ENCODE measurements at regions not wholly inside any gene's neighbourhood (a gene's known extent, or its start where the extent isn't known, plus 50 kb on each side); places are given as distances from the start of the nearest gene placed in this dataset.
"Not testable (repeated sequence)": the region's sequence is repeated elsewhere in the genome, so short reads cannot be mapped to it uniquely, and the experiment has no call there.

- DNase-seq (ENCODE audit: low spot score): no peak
Measured at GRCh38 chr1:157219182-157219581, 81.0 kb upstream of the ETV3 start.

DNA sequence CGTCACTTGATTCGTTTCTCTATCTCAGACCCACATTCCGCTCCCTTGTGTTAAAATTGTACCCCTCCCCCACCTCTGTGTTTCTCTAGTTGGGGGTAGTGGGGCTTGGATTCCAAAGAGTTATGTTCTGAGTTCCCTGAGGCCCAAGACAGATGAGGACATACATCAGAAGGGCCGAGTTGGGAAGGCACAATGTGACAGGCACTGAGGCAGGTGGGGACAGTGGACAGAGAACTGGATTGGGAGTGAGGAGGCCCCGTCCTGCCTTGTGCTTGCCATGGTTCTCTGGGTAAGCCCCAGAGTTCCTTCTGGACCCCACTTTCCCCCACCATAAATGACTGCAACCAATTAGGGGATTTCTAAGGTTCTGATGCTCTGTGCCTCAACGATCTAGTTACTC, 80.5 kb upstream of the ETV3 start:
- DNase-seq (ENCODE audit: low spot score): no peak

GRCh38 chr1:157217486-157217885, 79.3 kb upstream of the ETV3 start:
- no peak for DNase-seq (ENCODE audit: low spot score)

- DNase-seq (ENCODE audit: low spot score): no peak
Measured at GRCh38 chr1:157213836-157214235, 75.6 kb upstream of the ETV3 start.

- peak; percentile 8 for DNase-seq (ENCODE audit: low spot score)
Measured at GRCh38 chr1:157209514-157209913, 71.3 kb upstream of the ETV3 start.

- not testable (repeated sequence) for DNase-seq (ENCODE audit: low spot score)
Measured at GRCh38 chr1:157205982-157206381, 67.8 kb upstream of the ETV3 start.

DNA sequence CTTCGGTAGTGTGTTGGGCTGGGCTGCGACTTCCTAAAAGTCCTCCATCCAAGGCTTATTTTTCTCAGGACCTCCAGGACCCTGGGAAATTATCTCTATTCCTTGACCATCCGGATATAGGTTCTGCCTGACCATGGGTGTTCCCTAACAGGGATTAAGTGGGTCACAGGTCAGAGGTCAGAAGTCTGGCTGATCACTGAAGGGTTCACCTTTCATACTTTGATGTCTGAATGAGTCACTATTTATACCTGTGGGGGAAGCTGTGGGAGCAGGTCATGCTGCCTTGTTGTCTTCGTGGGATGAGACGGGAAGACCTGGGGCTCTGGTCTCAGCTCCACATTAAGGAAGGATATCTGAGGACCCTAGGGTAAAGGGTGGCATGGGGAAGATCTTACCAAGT, 65.0 kb upstream of the ETV3 start:
- DNase-seq (ENCODE audit: low spot score): peak; percentile 6

DNA sequence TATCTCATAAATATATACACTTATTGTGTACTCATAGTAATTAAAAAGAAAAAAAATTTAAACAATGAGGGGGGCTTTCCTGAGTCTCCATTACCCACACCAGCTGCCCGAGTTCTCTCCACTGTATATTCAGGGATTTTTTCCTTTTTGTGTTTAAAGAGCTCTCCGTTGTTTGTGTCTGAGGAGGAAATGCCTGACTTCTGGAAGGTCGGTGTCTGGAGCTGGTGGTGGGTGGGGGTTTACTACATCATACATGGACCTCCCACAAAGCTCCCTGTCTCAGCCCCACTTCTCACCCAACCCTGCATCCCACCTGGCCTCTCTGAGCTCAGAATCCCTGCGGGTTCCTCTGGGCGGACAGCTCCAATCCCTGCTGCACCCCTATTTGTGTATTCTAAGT, 64.1 kb upstream of the ETV3 start:
- DNase-seq (ENCODE audit: low spot score): peak; percentile 2

GRCh38 chr1:157201767-157202166, 63.6 kb upstream of the ETV3 start:
- peak; percentile 6 for DNase-seq (ENCODE audit: low spot score)

DNA sequence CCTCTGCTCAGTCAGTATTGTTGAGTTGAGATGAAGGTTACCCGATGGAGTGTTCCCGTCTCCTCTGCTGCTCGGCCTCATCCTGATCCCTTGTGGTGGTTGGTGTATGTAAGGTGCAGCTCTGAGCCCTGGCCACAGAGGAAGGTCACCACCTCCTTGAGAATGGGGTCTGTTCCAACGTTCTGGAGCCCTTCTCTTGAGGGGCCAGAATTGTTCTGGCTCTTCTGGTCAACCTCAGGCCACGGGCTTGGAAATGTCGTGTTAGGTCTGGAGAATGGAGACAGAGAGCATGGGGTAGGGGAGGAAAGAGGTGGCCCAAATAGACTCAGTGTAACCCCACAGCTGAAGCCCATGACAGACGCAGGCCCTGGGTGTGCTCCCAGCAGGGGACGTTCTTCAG, 62.3 kb upstream of the ETV3 start:
- DNase-seq (ENCODE audit: low spot score): peak; percentile 7

DNA sequence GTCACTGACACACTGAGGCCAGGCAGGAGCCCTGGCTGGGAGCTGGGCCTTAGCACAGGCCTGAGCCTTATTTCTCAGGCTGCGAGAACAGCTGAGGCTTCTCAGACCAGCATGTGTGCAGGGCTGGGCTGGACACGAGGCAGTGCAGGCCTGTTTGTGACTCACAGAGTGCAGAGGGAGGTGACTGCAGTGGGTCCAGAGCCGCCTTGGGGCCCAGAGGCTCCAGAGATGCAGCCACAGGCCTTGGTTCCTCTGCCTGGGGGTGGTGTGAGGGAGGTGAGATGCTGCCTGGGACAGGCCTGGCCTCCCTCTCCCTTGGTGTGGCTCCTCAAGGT, 61.2 kb upstream of the ETV3 start:
- DNase-seq (ENCODE audit: low spot score): peak; percentile 33

DNA sequence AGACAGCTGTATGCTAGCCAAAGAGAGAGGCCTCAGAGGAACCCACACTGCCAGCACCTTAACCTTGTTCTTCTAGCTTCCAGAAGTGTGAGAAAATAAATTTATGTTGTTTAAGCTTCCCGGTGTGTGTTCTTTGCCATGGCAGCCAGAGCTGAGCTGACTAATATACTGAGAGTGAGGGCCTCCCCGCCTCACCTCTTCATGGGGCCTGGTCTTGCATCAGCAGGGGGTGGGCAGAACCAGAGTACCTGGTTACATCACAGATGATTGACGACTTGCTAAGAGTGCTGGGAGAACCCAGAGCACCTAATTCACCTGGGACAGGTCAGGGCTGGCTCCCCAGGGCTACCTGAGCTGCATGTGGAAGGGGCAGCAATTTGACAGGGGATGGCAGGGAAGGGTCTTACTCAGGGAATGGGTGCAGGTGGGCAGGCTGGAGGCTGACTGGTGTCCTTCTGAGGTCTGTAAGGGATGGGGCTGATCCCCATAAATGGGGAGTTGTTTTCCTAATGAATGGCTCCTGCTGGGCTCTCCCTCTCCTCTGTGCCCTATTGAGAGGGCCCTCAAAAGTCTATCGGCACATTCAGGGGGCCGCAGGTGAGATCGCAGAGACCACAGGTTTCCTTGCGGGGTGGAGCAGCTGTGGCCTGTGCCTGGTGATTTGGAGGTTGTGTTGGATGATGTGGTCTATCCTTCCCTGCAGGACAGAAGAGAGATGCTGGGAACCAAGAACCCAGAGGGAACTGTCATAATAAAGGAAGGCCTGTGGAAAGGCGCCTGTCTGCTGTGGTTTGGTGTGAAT, 60.6 kb upstream of the ETV3 start:
- DNase-seq (ENCODE audit: low spot score): peak; percentile 22

DNA sequence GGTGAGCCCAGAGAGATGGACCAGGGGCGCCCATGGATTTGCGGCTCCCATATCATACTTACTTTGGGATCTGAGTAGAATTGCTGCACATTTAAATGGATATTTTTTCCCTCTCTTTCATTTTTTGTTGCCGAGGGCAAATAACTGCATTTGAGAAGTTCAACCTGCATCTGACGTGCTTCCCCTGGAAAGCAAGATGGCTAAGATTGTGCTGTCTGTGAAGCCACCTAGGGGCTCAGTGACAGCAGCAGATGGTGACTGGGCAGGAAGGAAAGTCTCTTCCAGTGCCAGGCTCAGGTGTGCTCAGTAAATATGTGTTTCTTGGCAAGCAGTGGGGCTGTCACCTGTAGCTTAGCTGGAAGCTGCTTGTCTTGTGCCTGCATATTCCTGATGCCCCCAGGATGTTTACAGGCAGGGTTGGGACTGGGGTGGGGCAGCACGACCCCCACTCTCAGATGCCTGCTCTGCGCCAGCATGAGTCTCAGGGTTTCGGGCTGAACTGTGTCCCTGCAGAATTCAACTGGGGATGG, 59.8 kb upstream of the ETV3 start:
- no peak for DNase-seq (ENCODE audit: low spot score)

DNA sequence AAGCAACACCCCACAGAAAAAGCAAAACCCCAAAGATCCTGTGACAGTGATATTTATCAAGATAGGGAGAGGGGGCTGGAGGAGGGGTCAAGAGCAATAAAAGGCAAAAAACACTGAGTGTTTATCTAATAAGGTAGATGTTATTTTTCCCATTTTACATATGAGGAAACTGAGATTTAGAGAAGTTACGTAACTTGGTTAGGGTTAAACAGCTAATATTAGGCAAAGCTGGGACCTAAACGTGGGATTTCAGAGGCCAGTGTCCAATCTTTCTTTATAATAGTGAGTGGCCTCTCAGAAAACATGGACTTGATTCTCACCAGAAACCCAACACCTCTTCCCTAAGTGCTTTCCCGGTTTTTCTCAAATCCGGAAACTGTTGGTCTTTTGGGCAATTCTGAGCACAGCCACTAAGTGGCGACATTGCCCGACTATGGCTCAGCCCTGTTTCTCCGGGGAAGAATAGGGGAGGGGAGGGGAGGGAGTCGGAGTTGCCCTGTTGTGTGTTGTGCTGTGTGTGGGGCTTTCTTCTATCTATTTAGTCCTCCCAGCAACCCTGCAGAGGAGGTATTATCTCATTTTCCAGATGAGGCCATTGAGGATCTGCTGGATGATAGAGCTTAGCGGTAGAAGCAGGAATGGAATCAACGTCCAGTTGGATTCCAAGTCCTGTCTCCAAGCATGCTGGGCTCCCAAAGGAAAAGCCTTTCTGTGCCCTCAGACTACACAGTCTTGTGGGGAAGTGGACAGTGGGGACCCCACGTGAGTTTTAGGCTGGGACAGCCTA, 58.7 kb upstream of the ETV3 start:
- not testable (repeated sequence) for DNase-seq (ENCODE audit: low spot score)

GRCh38 chr1:157196245-157196543, 58.0 kb upstream of the ETV3 start:
- DNase-seq (ENCODE audit: low spot score): no peak

- DNase-seq (ENCODE audit: low spot score): no peak
Measured at GRCh38 chr1:157195521-157196244, 57.5 kb upstream of the ETV3 start.

DNA sequence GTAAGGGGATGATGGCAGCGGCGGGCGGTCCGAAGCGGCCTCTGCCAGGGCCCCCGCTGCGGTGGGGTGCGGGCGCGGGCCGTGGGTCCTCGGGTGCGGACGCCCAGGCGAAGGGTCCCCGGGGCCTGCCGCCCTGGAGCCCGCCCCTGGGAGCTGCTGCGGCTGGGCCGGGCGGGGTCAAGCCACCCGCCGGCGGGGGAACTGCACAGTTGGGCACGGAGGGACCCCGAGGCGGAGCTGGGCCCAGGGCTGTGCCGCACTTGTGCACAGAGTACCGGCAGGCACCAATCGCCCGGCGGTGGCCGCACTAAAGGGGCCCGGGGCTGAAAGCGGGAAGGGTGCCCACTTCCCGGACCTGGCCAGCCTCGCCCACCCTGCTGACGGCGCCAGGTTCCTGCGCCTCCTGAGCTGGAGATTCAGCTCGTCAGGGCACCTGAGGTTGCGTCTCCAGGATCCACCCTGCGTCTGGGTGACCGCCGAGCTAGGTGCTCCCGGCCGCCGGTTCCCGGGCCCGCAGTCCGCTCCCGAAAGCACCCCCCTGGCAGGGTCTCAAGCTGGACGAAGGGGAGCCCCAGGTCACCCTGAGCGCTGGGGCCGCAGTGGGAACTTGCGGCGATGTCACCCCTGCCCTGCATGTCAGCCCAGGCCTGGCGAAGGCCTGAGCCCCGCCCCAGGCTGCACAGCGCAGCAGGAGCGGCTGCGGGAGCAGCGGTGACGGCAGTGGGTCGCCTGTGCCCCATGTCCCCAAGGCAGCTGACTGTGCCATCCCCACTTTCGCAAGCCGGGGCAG, 56.7 kb upstream of the ETV3 start:
- DNase-seq (ENCODE audit: low spot score): no peak

DNA sequence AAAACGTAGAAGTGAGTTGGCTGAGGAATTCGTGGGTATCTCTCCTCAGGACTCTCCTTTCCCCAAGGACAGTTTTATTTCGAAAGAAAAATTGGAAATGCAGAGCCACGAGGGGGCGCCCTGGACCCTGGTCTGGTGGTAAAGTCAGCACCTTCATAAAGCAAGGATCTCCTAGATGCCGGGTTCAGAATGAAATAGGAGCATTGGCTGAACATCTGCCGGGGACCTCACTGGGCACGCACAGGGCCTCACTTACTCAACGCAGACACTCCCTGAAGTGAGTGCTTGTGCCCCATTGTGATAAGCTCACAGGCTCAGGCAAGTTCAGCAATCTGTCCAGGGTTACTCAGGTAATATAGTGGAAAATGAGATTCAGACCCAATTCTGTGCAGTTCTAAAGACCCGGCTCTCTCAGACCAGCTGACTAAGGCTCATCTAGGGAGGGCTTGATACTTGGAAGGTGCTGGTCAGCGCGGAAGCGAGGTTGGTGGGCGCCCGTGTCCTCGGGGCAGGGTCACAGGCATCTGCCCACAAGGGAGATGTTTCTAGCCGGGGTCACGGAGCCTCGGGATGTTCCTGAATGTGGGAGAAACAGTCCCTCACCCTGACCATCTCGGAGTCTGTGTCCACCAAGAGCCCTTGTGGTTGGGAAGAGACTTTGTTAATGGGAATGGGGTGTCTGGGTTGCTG, 55.7 kb upstream of the ETV3 start:
- DNase-seq (ENCODE audit: low spot score): peak; percentile 76

- no peak for DNase-seq (ENCODE audit: low spot score)
Measured at GRCh38 chr1:157193219-157193618, 55.0 kb upstream of the ETV3 start.

DNA sequence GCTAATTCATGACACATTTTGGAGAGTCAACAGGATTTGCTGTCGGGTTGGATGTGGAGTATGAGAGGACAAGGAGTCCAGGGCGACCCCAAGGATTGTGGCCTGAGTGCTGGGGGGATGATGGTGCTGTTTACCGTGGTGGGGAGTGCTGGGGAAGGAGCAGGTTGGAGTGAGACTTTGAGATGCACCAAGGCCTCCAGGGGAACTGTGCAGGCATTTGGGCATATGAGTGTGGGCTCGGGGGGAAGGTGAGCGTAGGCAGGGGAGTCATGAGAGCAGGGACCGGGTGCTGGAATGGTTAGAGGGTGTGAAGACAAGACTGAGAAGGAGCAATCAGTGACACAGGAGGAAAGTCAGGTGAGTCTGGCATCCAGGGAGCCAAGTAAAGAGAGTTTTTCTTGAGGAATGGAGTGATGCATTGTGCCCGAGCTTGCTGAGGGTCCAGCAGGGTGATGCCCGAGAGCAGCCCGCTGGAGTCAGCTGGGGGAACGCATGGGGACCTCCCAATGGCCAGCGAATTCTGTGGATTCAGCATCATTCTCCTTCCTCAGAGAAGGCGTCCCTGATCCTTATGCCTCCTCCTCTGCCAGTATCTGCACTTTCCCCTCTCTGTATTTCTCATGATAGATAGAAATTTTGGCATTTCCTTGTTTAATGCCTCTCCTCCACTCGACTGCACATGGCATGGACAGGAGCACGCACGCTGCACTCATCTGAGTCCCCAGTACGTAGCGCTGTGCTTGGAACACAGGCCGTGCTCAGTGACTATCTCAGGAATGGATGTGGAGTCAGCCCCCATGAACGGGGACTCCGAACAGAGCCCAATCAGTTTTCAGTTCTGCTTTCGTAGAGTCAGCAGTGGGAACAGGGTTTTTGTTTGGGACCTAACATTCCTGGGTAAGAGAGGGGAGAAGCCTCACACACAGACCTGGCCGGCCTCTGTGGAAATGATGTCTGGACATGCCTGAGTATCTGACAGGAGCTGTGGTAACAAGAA, 52.1 kb upstream of the ETV3 start:
- no peak for DNase-seq (ENCODE audit: low spot score)
